Activated CD4-positive, alpha-beta T cell treated with anti-CD3 and anti-CD28 coated beads, Interleukin-2, Interleukin-6, amounts not matched to agents 100 ng/mL and 50 ng/mL, durations not matched to agents 16 hours and 8 hours (primary cell): ENCODE measurements at regions not wholly inside any gene's neighbourhood (a gene's known extent, or its start where the extent isn't known, plus 50 kb on each side); places are given as distances from the start of the nearest gene placed in this dataset.

ENCODE experiments used
- DNase-seq: peaks from one replicate; pipeline ENCODE4 v3.0.0-alpha.2; 2020

DNA sequence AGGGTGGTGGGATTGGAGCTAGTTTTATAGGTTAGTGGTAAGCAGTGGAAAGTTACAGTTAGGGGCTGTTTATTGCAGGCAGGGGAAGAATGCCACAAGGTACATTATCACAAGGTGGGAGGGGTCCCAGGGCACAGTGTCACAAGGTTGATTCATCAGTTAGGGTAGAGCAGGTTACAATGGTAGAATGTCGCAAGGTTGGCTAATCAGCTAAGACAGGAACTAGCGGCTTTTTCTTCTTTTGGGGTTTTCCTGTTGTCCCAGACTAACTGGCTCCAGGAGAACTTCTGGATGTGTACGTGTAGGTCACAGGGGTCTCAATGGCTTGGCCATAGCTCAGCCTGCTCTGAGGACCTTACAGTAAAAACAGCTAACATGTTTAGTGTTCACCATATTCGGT is 1221.1 kb downstream of the SLITRK1 start:
- DNase-seq = no peak

DNA sequence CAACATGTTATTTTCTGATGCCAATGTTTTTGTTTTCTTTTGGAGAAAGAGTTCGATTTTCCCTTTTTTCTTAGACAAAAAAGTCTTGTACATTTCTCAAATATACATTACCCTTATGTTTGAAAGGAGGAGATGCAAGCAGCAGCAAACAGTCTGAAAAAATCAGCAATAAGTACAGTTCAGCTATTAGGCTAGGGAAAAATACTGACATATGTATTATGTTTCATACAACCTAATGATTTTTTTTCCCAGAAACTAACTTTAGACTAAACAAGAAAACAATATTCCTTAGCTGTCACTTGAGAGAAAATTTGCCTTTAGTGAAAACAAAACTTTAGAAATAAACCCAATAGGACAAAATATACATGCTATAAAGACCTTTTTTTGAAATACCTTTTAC is 1223.5 kb downstream of the SLITRK1 start:
- no peak for DNase-seq

DNA sequence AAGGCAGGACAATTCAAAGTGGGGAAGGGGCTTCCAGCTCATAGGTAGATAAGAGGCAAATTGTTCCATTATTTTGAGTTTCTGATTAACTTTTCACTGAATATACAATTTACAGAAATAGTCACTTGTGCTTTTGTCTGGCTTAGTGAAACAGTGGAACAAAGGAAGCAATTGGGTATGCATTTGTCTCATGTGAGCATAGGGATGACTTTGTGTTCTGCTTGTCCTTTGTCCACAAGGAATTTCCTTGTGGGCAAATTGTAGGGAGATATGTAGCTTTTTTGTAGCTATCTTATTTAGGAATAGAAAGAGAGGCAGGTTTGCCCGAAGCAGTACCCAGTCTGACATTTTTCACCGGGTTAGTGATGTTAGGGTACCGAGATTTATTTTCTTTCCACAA is 1224.8 kb downstream of the SLITRK1 start:
- DNase-seq = no peak

DNA sequence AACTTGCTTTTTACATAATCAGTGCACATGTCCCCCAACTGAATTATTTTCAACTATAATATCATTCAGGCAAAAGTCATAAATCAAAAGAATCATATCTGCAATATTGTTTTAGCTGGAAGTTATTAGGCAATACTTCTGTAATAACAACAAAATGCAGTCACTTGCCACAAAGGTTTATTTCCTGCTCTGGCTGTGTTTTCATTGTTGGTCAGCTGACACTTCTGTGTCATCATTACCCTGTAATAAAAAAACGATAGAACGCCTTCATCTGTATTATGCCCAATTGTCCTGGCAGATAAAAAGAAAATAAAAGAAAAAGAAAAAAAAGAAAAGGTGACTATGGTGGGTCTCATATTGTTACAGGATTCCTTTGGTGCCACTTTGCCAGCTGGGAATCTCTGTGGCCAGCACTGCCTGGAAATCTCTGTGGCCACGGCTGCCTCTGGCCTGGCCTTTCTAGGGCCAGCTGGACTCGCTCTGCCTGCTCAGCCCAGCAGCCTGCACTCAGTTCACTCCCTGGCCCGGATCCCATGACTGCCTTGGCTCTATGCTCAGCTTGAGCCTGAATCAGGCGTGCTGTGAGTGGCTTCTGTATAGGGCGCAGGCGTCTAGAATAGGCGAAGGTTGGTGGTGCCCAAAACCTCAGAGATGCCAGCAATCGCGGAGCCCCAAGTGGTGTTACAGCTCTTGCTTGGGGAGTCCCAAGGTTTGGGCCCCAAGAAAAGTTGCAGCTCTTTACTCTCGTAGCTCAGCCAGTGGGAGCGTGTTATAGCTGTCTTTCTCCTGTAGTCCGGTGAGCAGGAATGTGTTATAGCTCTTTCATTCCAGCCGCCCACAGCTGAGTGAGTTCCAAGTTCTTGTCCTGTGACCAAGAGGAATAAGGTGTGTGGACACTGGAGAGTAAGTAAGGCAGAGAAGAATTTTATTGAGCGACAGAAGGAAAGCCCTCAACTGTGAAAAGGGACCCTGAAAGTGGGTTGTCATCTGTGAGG is 1227.1 kb downstream of the SLITRK1 start:
- DNase-seq = no peak

GRCh38 chr13:82654143-82654542 is 1228.1 kb downstream of the SLITRK1 start:
- no peak for DNase-seq

GRCh38 chr13:82647540-82647939 is 1234.7 kb downstream of the SLITRK1 start:
- no peak for DNase-seq

DNA sequence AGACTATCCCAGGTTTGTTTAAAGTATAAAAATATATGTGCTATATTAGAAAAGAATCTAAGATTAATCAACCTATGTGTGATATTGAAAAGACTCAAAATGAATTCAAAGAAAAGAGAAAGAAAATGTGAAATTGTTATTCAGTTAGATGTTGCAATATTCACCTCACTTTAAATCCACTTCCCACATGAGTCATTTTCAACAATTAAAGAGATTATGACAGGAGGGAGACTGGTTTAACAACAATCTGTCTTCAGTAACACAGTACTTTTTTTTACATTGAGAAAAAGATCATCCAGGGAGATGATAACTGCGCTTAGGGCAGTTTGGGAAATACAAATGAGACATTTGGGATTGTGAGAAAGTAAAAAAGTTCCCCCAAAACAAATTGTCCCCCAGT is 1246.2 kb downstream of the SLITRK1 start:
- no peak for DNase-seq

GRCh38 chr13:82634946-82635345 is 1247.3 kb downstream of the SLITRK1 start:
- no peak for DNase-seq

DNA sequence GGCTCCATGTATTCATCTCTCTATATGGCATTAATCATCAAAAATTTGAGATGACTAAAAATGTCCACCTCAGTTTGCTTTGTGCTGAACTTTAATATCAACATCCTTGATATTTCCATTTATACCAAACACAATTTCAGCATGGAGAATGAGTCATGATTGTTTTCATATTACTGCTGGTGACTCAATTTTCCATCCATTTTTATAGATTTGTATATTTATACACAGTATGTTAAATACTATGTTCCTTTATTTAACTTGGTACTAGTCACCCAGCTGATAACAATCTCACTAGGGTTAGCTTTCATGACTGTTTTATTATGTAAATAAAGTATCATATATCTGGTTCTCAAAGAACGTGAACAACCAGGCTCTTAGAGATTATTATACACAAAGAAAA is 1255.1 kb downstream of the SLITRK1 start:
- DNase-seq = no peak

DNA sequence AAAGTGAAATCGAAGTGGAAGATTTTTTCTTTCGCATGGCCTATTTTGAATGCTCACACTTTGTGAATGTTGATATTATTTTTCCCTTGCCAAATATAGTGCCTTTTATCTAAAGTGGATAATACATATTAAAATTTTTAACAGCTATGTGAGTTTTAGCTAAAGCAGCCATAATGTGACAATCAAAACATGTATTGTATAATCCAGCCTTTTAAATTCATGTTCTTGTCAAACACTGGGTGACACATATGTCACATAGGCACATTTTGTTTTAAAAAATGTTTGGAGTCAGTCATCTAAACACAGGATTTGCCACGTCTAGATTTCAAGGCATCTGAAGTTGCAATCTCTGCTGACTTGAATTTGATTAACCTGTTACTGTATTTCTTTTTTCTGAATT is 1256.6 kb downstream of the SLITRK1 start:
- DNase-seq = no peak

DNA sequence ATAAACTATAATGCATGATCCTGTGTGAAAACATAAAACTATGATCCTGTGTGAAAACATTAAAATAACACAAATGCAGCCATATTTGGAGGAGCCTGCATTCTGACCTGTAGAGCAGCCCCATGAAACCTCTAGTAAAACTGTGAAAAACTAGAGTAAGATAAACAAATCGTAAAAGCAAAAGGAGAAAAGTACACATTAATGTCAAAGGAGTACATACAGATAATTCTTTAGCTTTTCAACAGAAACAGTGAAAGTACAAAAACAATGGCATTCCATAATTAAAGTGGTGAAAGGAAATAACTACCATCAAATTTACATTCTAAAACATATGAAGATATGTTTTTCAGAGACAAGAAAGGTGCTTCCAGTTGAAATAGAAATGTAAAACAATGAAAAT is 1267.2 kb downstream of the SLITRK1 start:
- no peak for DNase-seq

DNA sequence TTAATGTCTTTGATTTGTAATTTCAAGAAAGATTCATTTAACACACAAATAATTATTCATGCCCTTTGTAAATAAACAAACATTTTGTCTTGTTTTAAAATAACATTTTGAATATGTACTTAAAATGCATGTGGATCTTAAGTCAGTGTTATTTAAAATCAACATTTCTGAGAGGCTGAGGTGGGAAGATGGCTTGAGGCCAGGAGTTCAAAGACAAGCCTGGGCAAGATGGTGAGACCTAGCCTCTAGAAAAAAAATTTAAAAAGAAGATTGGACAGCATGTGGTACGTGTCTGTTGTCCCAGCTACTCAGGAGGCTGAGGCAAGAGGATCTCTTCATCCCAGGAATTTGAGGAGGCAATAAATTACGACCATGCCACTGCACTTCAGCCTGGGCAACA is 1268.2 kb downstream of the SLITRK1 start:
- DNase-seq = no peak

DNA sequence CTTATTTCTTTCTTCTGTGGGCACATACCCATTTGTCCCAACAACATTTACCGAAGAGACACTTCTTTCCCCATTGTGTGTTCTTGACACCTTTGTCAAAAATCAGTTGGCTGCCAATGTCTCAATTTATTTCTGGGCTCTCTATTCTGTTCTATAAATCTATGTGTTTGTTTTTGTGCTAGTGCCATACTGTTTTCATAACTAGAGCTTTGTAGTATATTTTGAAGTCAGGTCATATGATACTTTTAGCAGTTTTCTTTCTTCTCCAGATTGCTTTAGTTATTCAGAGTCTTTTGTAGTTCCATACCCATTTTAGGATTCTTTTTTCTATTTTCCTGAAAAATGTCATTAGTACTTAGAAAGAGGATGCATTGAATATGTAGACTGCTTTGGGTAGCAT is 1276.3 kb downstream of the SLITRK1 start:
- no peak for DNase-seq

DNA sequence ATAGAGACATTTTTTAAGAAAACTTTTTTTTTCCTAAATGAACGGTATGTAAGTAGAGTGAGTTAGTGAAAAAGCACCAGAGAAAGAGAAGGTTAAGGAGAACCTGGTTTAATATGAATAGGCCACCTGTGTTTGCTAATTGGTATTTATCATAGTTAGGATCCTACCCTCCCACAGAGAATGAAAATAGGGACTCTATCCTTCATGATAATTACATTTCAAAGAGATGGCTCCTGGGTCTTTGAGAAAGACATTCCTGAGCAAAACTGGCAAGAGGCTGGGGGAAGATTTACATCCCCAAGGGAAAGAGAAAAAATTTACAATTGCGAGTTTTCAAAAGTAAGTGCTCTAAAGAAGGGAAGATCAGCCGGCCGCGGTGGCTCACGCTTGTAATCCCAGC is 1284.5 kb downstream of the SLITRK1 start:
- no peak for DNase-seq

DNA sequence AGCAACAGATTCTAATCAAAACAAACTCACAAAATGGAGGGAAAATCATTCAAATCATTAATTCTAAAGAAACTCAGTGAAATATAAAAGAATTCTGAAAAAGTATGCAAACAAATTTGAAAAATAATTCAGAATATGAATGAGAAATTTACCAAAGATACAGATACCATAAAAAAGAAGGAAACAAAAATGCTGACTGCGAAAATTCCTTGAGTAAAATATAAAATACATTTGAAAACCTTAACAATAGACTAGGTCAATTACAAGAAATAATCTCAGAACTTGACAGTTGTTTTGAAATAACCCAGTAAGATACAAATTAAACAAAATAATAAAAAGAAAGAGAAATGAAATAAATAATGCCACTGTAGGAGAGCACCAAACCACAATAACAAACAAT is 1289.0 kb downstream of the SLITRK1 start:
- DNase-seq = no peak

DNA sequence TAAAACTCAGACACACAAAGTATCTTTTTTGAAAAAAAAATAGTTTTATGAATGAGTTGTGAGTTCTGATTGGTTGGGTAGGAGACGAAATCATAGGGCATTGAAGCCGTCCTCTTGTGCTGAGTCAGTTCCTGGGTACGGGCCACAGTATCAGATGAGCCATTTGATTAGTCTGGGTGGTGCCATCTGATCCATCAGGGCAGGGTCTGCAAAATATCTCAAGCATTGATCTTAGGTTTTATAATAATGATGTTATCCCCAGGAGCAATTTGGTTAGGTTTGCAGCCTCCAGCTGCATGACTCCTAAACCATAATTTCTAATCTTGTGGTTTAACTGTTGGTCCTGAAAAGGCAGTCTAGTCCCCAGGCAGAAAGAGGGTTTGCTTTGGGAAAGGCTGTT is 1310.6 kb downstream of the SLITRK1 start:
- DNase-seq = no peak

DNA sequence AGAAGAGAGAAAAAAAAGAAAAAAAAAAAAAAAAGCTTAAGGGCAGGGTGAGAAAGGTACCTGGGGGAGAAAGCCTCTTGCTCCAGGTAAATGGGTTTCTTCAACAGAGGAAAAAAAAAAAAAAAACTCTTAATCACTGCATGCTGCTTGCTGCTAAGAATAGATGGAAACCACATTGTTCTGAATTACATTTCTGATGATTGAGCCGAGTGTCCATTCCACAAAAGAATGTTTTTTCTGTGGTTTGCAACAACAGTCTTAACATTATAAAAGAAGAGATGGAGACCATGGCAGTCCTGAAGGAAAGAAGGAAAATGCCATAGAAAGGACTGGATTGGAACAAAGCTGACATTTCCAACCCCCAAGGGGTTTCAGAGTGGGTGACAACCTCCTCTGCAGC is 1312.7 kb downstream of the SLITRK1 start:
- no peak for DNase-seq

DNA sequence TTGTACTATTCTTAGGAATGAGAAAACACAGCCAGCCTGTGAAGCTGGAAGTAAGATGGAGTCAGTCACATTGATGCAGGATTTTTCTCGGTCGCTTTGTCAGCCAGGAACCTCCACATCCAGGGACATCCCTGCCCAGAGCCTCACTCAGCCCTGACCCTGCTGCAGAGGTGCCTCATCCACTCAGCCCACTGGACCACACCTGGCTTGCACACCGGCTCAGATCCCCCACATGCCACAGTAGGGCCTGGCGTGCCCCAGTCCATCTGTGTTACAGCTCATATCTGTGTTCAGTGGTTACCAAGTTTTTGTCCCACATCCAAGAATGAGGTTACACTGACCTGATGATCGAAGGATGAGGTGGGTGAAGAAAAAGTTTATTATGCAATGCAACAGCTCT is 1315.4 kb downstream of the SLITRK1 start:
- no peak for DNase-seq

- DNase-seq = no peak
Observed at GRCh38 chr13:82565201-82565600, 1317.1 kb downstream of the SLITRK1 start.

DNA sequence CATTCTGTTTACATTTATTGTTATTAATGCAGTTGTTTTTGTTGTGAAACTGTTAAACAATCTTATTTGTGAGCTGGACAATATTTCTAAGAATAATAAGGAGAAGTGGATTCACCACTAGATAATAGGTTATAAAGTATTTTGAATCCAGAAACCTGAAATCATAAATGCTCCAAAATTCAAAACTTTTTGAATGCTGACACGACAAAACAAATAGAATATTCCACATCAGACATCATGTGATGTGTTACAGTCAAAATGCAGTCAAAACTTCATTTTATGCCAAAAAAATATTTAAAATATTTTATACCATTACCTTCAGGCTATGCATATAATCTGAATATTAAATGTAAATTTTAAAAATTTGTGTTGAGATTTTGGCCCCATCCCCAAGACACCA is 1321.4 kb downstream of the SLITRK1 start:
- no peak for DNase-seq

DNA sequence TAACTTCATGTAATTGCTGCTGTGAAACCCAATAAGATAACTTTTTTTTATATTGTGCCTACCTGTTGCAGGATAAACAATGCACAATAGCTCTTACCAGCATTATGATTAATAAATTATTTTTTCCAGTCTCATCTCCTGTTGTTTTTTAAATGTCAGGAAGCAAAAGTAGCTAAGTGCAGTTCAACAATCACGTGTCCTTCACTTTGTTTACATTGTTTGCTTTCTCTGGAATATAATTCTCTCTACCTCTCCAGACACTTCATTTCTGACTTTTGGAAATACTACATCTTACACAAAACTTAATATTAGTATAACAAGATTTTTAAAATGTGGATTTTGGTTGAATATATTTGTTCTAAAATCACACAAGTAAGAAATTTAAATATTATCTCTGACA is 1359.4 kb downstream of the SLITRK1 start:
- DNase-seq = no peak

DNA sequence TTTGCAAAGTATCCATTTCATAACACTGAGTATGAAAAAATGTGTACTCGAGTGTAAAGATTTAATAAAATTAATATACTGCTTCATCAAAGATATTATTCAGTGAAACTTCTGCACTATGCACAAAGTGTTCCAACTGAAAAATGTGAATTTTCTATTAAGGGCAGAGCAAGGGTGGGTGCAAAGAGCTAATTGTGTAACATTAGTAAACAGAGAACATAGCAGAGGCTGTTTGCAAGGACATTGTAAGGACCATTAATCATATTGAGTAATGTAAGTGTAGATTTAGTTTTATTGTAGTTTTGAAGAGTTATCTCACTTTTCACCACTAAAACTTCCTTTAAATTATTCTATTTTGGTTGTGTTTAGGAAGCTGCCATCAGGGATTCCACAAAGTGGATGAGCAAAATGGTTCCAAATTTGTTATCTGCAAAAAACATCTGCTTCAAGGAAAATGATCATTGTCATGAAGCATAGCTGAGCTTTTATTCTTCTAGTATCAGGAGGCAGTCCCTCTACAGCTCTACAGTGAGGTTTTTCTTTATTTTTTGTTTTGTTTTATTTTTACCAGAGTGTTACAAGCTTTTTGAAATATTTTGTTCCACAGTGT is 1375.4 kb downstream of the SLITRK1 start:
- DNase-seq = no peak

DNA sequence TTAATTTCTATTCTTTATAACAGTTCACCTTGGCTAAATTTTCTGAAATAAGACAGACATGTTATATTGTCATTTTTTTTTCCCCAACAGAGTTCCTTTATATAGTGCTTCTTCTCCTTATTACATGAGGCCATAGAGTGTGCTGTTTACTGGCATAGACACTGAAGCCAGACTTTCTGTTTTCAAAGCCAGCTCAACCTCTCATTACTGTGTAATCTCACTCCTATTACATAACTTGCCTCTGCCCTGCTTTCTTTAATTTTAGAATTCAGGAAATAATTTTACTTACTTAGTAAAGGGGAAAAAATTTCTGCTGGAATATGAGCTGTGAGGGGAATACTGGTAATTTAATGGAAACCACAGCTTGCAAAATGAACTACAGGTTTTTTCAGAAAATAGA is 1380.4 kb downstream of the SLITRK1 start:
- no peak for DNase-seq

DNA sequence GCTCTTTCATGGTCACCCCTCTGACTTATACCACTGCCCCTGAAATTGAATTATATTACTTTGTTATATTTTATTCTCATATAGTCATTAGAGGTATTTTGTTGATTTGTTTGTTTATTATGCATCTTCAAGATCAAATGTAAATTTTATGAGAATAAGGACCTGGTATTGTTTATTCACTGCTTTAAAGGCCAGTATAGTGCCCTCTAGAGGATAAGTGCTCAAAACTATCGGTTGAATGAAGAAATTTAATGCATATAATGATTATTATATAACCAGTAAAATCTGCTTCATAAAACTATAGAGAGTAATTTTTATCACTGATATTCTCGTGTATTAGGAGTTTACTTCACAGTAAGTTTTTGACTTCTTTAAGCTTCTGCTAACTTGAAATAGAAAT is 1401.9 kb downstream of the SLITRK1 start:
- DNase-seq = no peak

DNA sequence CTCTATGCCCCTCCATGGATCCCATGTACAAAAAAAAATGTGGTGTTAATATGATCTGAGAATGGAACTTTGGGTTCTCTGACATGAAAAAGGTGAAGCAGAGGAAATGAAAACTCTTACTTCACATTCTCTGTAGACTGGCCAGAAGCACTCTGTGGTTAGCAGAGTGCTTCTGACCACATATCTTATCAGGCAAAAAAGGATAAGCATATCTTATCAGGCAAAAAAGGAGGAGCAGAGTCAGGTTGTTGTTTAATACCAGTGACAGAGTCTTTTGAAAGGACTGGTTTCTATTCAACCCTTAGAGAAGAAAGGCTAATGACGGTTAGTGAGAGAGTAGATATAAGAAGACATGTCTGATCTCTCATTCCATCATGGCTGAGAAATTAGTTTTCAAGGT is 1404.8 kb downstream of the SLITRK1 start:
- DNase-seq = no peak
